ENCODE measurements at regions not wholly inside any gene's neighbourhood (a gene's known extent, or its start where the extent isn't known, plus 50 kb on each side); places are given as distances from the start of the nearest gene placed in this dataset.

- no peaks in the 10 kb centered on the region for H3K4me1 Mint-ChIP-seq
- ATAC-seq (ENCODE audit: low read depth) (no peak), DNase-seq (no peak)
- no peak for TF ChIP-seq CTCF (IDR thresholded peaks at IDR 0.05)
- POLR2A ChIA-PET: no interaction called here
- intact Hi-C loops (cut with micrococcal nuclease): no loop called here
- no peak overlapping the region for H3K4me3 Mint-ChIP-seq
- H3K36me3 Mint-ChIP-seq (ENCODE audit: low read depth): no peaks in the 10 kb centered on the region
- no peak overlapping the region for H3K27ac Mint-ChIP-seq
- H3K27me3 Mint-ChIP-seq: no peaks in the 10 kb centered on the region
- CTCF ChIA-PET: no interaction called here
- peaks cover 2% of the 10 kb centered on the region for H3K9me3 Mint-ChIP-seq
Measured at GRCh38 chr3:64814351-64814750, 126.6 kb upstream of the ADAMTS9 start.

- H3K27me3 Mint-ChIP-seq: no peaks in the 10 kb centered on the region
- POLR2A ChIA-PET: no interaction called here
- ATAC-seq (ENCODE audit: low read depth) (no peak), DNase-seq (no peak)
- H3K4me1 Mint-ChIP-seq: no peaks in the 10 kb centered on the region
- intact Hi-C loops (cut with micrococcal nuclease): no loop called here
- no peaks in the 10 kb centered on the region for H3K36me3 Mint-ChIP-seq (ENCODE audit: low read depth)
- CTCF ChIA-PET: no interaction called here
- peaks cover 2% of the 10 kb centered on the region for H3K9me3 Mint-ChIP-seq
- H3K4me3 Mint-ChIP-seq: no peak overlapping the region
- H3K27ac Mint-ChIP-seq: no peak overlapping the region
- TF ChIP-seq CTCF (IDR thresholded peaks at IDR 0.05): no peak
Measured at GRCh38 chr3:64813326-64813725, 125.5 kb upstream of the ADAMTS9 start.

- no peaks in the 10 kb centered on the region for H3K36me3 Mint-ChIP-seq (ENCODE audit: low read depth)
- peaks cover 2% of the 10 kb centered on the region for H3K9me3 Mint-ChIP-seq
- no peak for TF ChIP-seq CTCF (IDR thresholded peaks at IDR 0.05)
- H3K27me3 Mint-ChIP-seq: no peaks in the 10 kb centered on the region
- H3K4me1 Mint-ChIP-seq: no peaks in the 10 kb centered on the region
- no peak overlapping the region for H3K4me3 Mint-ChIP-seq
- intact Hi-C loops (cut with micrococcal nuclease): no loop called here
- no peak for ATAC-seq (ENCODE audit: low read depth)
- ChIA-PET CTCF (no interaction called here), POLR2A (no interaction called here)
- H3K27ac Mint-ChIP-seq: no peak overlapping the region
- no peak for DNase-seq
Measured at GRCh38 chr3:64809086-64809485, 121.3 kb upstream of the ADAMTS9 start.

- Mint-ChIP-seq H3K9me3 (peaks cover 2% of the 10 kb centered on the region), H3K27ac (no peak overlapping the region), H3K27me3 (no peaks in the 10 kb centered on the region), H3K4me1 (no peaks in the 10 kb centered on the region), H3K4me3 (no peak overlapping the region), H3K36me3 (ENCODE audit: low read depth) (no peaks in the 10 kb centered on the region)
- ATAC-seq (ENCODE audit: low read depth) (no peak), DNase-seq (no peak)
- intact Hi-C loops (cut with micrococcal nuclease): no loop called here
- ChIA-PET POLR2A (no interaction called here), CTCF (no interaction called here)
- no peak for TF ChIP-seq CTCF (IDR thresholded peaks at IDR 0.05)
Measured at GRCh38 chr3:64808061-64808460, 120.3 kb upstream of the ADAMTS9 start.

GRCh38 chr3:64806668-64807605, 119.1 kb upstream of the ADAMTS9 start:
- intact Hi-C loops (cut with micrococcal nuclease): no loop called here
- no peaks in the 10 kb centered on the region for H3K36me3 Mint-ChIP-seq (ENCODE audit: low read depth)
- no peak for TF ChIP-seq CTCF (IDR thresholded peaks at IDR 0.05)
- H3K4me1 Mint-ChIP-seq: no peaks in the 10 kb centered on the region
- H3K4me3 Mint-ChIP-seq: no peak overlapping the region
- DNase-seq (no peak), ATAC-seq (ENCODE audit: low read depth) (no peak)
- ChIA-PET POLR2A (no interaction called here), CTCF (no interaction called here)
- H3K27me3 Mint-ChIP-seq: no peaks in the 10 kb centered on the region
- H3K9me3 Mint-ChIP-seq: no peaks in the 10 kb centered on the region
- no peak overlapping the region for H3K27ac Mint-ChIP-seq
